NCI-H82 treated with DMSO at 0.1 percent for 48 hours (cell line): ENCODE measurements at regions not wholly inside any gene's neighbourhood (a gene's known extent, or its start where the extent isn't known, plus 50 kb on each side); places are given as distances from the start of the nearest gene placed in this dataset.

Experiments
- DNase-seq: peaks from one replicate; lab custom pipeline; 2025; ENCODE audit not compliant: unreplicated experiment; lab: John Stamatoyannopoulos, UW

GRCh38 chr17:77708049-77708448, 250.5 kb upstream of the TNRC6C start:
- DNase-seq = peak; percentile 73

GRCh38 chr17:77708936-77709335, 249.6 kb upstream of the TNRC6C start:
- DNase-seq = no peak

- DNase-seq = no peak
These were observed 248.9 kb upstream of the TNRC6C start for GRCh38 chr17:77709594-77709993.

- no peak for DNase-seq
These were observed 245.9 kb upstream of the TNRC6C start for GRCh38 chr17:77712578-77712977.

GRCh38 chr17:77716289-77716926, 242.1 kb upstream of the TNRC6C start:
- DNase-seq = no peak

- no peak for DNase-seq
These were observed 240.4 kb upstream of the TNRC6C start for GRCh38 chr17:77717941-77718668.

- DNase-seq = no peak
These were observed 239.9 kb upstream of the TNRC6C start for GRCh38 chr17:77718669-77718961.

- DNase-seq = no peak
These were observed 238.7 kb upstream of the TNRC6C start for GRCh38 chr17:77719806-77720205.

- no peak for DNase-seq
These were observed 237.3 kb upstream of the TNRC6C start for GRCh38 chr17:77720946-77721845.

- no peak for DNase-seq
These were observed 236.7 kb upstream of the TNRC6C start for GRCh38 chr17:77721846-77722160.

- DNase-seq = no peak
These were observed 236.1 kb upstream of the TNRC6C start for GRCh38 chr17:77722366-77722765.

GRCh38 chr17:77723071-77723908, 235.2 kb upstream of the TNRC6C start:
- DNase-seq = no peak

- DNase-seq = no peak
These were observed 234.3 kb upstream of the TNRC6C start for GRCh38 chr17:77723909-77724875.

GRCh38 chr17:77724876-77725615, 233.5 kb upstream of the TNRC6C start:
- no peak for DNase-seq

GRCh38 chr17:77725846-77726245, 232.7 kb upstream of the TNRC6C start:
- no peak for DNase-seq

- no peak for DNase-seq
These were observed 231.9 kb upstream of the TNRC6C start for GRCh38 chr17:77726549-77727006.

GRCh38 chr17:77727037-77727615, 231.4 kb upstream of the TNRC6C start:
- DNase-seq = no peak

- DNase-seq = no peak
These were observed 230.1 kb upstream of the TNRC6C start for GRCh38 chr17:77728474-77728795.

- DNase-seq = no peak
These were observed 229.6 kb upstream of the TNRC6C start for GRCh38 chr17:77728871-77729270.
